Coronary artery (tissue), 2 donors: ENCODE measurements at regions not wholly inside any gene's neighbourhood (a gene's known extent, or its start where the extent isn't known, plus 50 kb on each side); places are given as distances from the start of the nearest gene placed in this dataset.

ENCODE experiments used
- DNase-seq: peaks from one replicate; pipeline ENCODE4 v3.0.0-alpha.2; 2017; ENCODE audit warnings: low spot score
- H3K27ac ChIP-seq, 2 donors: fragments of 200-600 bp; sonication (generic); one replicate each; pipeline ENCODE4 v1.5.1; 2016 to 2019
- H3K4me3 ChIP-seq: fragments of 200-600 bp; sonication (generic); 2 replicates; pipeline ENCODE4 v1.5.1; 2016; ENCODE audit warnings: mild to moderate bottlenecking, moderate library complexity
- CTCF ChIP-seq: fragments of 200-600 bp; sonication (generic); IDR thresholded peaks from one replicate; pipeline ENCODE4 v1.5.1; 2019; ENCODE audit warnings: antibody characterized with exemption

GRCh38 chr13:69315039-69315438 lies 792.6 kb upstream of the ATXN8OS start:
- Histone ChIP-seq H3K4me3 (no peak overlapping the region), H3K27ac (no peak overlapping the region)
- DNase-seq: no peak
- TF ChIP-seq CTCF: no peak

- Histone ChIP-seq H3K4me3 (no peak overlapping the region), H3K27ac (no peak overlapping the region)
- no peak for TF ChIP-seq CTCF
- DNase-seq: no peak
These were observed 800.9 kb upstream of the ATXN8OS start for GRCh38 chr13:69306766-69307165.

- no peak overlapping the region for H3K27ac ChIP-seq
These were observed 807.5 kb upstream of the ATXN8OS start for GRCh38 chr13:69300131-69300530.

GRCh38 chr13:69296130-69296529 lies 811.5 kb upstream of the ATXN8OS start:
- no peak for DNase-seq
- Histone ChIP-seq H3K27ac (no peak overlapping the region), H3K4me3 (no peak overlapping the region)
- no peak for TF ChIP-seq CTCF

More at GRCh38 chr13:69300131-69300530, 807.5 kb upstream of the ATXN8OS start:
- no peak overlapping the region for H3K4me3 ChIP-seq
- no peak for DNase-seq
- no peak for TF ChIP-seq CTCF

- no peak for TF ChIP-seq CTCF
- H3K4me3 ChIP-seq: no peak overlapping the region
- DNase-seq: no peak
- no peak overlapping the region for H3K27ac ChIP-seq
These were observed 814.7 kb upstream of the ATXN8OS start for GRCh38 chr13:69292789-69293425.

GRCh38 chr13:69291292-69291906 lies 816.2 kb upstream of the ATXN8OS start:
- TF ChIP-seq CTCF: no peak
- Histone ChIP-seq H3K27ac (no peak overlapping the region), H3K4me3 (no peak overlapping the region)
- DNase-seq: no peak

GRCh38 chr13:69288026-69288425 lies 819.6 kb upstream of the ATXN8OS start:
- H3K27ac ChIP-seq: no peak overlapping the region
- DNase-seq: no peak
- no peak overlapping the region for H3K4me3 ChIP-seq
- no peak for TF ChIP-seq CTCF
